HG03159 (cell line): ENCODE measurements at regions not wholly inside any gene's neighbourhood (a gene's known extent, or its start where the extent isn't known, plus 50 kb on each side); places are given as distances from the start of the nearest gene placed in this dataset.
"Not testable (repeated sequence)": the region's sequence is repeated elsewhere in the genome, so short reads cannot be mapped to it uniquely, and the experiment has no call there.

Experiments used
- ATAC-seq: cut with Tn5 transposase; IDR thresholded peaks from one replicate; pipeline ENCODE4 v1.9.1; 2021; ENCODE audit warnings: mild to moderate bottlenecking, moderate library complexity; ENCODE audit not compliant: unreplicated experiment

- ATAC-seq: no peak
These were observed 245.8 kb downstream of the FRK start for GRCh38 chr6:115814907-115815306.

DNA sequence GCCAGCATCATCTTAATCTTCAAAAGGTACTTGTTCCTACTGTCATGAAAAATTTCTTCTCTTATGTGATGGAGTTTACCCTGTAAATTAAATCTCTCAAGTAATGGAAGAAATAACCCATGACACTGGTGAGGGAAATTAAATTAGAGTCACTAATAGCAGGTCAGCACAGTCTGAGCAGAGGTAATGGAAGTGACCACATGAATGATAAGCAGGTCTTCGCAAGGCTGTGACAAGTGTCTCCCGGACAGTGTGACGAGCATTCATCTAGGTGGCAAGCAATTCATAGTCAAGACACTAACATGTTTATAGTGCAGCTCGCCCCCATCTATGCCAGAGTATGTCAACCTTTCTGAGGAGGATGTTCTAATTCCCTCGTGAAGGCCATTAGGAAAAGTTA, 249.2 kb downstream of the FRK start:
- no peak for ATAC-seq

GRCh38 chr6:115798229-115798628, 262.5 kb downstream of the FRK start:
- ATAC-seq: no peak

GRCh38 chr6:115796829-115797228, 263.9 kb downstream of the FRK start:
- ATAC-seq: no peak

DNA sequence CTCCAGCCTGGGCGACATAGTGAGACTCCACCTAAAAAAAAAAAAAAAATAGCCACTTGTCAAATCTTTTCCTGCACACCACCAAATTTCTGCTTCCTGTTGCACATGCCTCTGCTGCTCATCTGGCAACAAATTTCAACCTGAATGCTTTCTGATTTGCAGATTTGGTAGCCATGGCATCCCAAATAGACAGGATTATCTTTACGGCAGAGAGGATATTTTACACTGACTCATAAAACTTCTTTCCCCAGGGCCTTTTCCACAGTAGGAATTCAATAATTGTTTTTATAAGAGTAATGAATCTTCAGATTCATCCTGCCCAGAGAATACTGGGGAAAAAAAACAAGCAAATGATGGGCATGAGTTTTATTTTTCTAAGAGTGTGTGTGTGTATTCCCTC, 264.6 kb downstream of the FRK start:
- ATAC-seq: no peak

DNA sequence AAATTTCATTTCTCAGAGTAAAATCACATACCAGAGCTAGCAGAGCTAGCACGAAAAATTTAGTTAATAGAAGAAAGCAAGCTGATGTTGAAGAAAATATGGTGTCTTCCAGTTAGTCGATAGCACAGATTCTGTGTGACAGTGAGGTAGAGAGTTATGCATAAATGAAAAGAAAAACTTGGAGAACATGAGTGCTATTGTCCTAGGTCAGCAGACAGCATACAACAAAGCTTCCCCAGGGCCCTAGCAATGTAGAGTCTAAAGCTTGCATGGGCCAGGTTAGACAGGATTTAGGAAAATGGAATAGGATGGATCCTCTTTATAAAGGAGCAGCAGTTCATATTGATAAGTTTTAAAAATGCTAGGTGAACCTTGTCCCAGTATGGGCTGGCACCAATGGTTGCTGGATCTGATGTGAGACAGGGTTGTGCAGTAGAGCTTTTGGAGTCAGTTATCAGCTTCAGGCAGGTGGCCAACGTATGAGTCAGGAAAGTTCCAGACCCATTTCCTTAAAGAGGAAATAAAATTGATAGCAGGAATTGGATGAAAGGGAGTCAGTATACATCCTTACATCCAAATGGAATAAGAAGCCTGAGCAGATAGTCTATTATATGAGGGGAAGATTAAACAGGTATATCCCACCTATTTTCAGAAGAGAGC, 277.2 kb downstream of the FRK start:
- no peak for ATAC-seq

- ATAC-seq: no peak
These were observed 278.1 kb downstream of the FRK start for GRCh38 chr6:115782612-115783011.

DNA sequence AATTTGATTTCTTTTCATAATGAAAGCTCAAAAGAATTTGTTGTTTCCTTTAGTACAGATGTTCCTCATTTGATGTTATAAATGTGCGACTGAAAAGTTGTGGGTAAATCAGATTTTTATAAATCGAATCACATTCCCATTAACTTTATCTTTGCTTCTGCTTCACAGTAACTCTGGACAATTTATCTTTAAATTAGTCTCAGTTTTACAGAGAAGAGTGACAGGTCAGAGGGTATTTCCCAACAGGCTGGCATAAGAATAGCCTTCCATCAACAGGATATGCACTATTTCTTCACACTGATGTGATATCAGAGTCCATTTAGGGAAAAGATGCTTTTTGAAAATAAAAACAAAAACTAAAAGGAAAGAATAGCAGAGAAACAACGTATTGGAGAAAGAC, 286.9 kb downstream of the FRK start:
- ATAC-seq: no peak

DNA sequence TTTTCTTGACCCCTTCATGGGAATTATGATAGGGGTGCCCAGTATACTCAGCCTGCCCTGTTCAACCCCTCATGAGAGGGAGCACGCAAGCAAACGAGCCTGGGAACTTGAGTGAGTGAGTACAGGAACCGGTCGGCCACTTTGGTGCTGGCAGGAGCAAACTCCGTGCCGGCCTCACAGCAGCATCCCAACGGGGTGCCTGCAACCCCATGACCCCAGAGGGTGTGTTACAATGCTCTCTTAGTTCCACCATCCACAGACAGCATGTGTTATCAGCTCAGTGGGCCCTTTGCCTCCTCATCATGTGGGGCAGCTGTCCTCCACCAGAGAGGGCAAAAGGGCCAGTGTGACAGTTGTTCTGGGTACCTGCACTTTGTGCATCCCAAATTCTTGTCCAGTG, 289.8 kb downstream of the FRK start:
- no peak for ATAC-seq

DNA sequence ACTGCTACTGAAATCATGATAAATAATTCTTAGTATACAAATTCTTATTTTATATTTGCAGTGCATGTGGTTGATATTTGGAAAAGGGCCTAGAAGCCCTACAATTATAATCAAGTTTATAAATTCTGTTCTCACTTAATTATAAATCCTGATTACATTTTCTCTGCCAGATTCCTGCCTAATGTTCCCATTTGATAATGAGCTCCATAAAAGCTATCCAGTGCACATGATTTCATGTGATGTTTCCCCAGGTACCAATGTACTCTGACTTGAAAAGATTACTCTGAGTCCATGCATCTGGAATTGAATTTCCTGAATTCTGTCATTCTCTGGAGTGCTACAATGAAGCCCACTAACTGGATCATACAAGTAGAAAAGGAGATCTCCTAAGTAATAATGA, 292.2 kb downstream of the FRK start:
- no peak for ATAC-seq

DNA sequence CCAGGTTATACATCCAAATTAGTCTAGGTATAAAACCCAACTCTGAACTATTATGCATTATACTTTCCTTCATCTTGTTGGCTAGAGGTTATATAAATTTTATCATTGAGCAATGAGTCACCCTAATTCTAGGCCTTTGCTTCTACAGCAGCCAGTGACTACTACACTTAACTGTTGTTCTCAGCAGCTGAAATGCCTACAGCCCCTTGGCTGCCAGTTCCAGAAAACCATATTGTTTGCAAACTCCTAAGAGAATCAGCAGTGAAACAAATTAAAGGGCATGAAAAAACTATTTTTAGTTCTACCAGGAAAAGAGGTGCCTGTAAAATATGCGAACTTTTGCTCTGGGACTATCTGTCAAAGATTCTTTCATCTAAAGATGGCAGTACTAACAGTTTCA, 292.8 kb downstream of the FRK start:
- no peak for ATAC-seq

GRCh38 chr6:115766745-115767462, 293.8 kb downstream of the FRK start:
- no peak for ATAC-seq

GRCh38 chr6:115765966-115766365, 294.7 kb downstream of the FRK start:
- no peak for ATAC-seq

DNA sequence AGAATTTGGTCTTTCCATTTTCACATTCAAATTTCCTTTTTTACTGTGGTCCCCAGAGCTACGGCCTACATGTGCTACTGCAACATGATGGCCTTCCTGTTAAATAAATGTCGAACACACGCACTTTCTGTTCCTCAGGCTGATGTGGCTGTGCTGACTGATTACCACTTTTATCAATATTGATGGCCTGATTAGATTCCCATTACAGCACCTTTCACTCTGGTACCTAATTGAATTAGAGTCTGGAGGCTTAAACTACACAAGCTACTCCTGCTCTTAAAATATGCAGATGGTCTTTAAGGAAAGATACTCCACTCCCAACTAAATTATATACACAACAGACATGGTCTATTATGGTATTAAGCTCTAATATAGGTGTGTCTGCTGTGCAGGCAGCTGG, 301.6 kb downstream of the FRK start:
- ATAC-seq: no peak

- no peak for ATAC-seq
These were observed 307.2 kb downstream of the FRK start for GRCh38 chr6:115753446-115753845.

GRCh38 chr6:115750946-115751345, 309.7 kb downstream of the FRK start:
- no peak for ATAC-seq

GRCh38 chr6:115750292-115750691, 310.4 kb downstream of the FRK start:
- ATAC-seq: no peak

GRCh38 chr6:115747719-115748118, 313.0 kb downstream of the FRK start:
- ATAC-seq: no peak

DNA sequence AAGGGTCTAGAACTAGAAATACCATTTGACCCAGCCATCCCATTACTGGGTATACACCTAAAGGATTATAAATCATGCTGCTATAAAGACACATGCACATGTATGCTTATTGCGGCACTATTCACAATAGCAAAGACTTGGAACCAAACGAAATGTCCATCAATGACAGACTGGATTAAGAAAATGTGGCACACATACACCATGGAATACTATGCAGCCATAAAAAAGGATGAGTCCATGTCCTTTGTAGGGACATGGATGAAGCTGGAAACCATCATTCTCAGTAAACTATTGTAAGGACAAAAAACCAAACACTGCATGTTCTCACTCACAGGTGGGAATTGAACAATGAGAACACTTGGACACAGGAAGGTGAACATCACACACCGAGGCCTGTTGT, 314.1 kb downstream of the FRK start:
- ATAC-seq: not testable (repeated sequence)

DNA sequence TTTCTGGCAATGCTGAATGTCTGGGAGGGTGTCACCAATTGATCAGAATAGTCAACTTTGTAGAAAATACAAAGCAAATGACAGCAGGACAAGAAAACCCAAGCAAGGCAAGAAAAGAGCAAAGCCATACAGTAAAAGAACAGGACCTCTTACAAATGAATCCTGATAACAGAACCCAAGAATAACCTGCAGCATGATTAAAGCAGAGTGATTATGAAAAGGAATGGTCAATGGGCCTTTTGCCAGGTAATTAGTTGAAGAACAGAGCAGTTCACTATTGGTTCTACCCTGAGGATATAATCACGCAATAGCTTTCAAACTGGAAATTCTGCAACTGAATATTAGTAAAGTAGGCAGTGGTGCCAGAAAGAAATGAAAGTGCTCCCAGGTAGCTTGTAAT, 319.8 kb downstream of the FRK start:
- no peak for ATAC-seq

DNA sequence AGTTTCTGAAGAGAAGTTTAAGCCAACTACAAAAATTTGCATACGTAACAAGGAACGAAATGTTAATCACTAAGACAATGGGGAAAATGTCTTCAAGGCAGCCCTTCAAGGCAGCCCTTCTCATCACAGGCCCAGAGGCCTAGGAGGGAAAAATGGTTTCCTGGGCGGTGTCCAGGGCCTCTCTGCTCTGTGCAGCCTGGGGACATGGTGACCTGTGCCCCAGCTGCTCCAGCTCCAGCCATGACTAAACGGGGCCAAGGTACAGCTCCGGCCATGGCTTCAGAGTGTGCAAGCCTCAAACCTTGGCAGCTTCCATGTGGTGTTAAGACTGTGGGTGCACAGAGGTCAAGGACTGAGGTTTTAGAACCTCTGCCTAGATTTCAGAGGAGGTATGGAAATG, 325.1 kb downstream of the FRK start:
- no peak for ATAC-seq

GRCh38 chr6:115733426-115733825, 327.3 kb downstream of the FRK start:
- ATAC-seq: no peak

GRCh38 chr6:115729036-115729435, 331.7 kb downstream of the FRK start:
- ATAC-seq: no peak
